ENCODE measurements at regions not wholly inside any gene's neighbourhood (a gene's known extent, or its start where the extent isn't known, plus 50 kb on each side); places are given as distances from the start of the nearest gene placed in this dataset.
"Not testable (repeated sequence)": the region's sequence is repeated elsewhere in the genome, so short reads cannot be mapped to it uniquely, and the experiment has no call there.

GRCh38 chr2:82339805-82340204 lies 2035.3 kb upstream of the LRRTM1 start:
- DNase-seq (ENCODE audit: low read depth, low spot score), result no peak
- H3K9ac ChIP-seq (ENCODE audit: insufficient read length), result no peak overlapping the region
- H3K27ac ChIP-seq, result no peak overlapping the region
- TF ChIP-seq POLR2AphosphoS5 (IDR thresholded peaks at IDR 0.05; ENCODE audit: borderline replicate concordance, low read depth, low read length) (no peak), FOXP2 (optimal IDR thresholded peaks at IDR 0.05; ENCODE audit: control extremely low read depth, extremely low read length, insufficient read depth) (no peak), EZH2 (IDR thresholded peaks at IDR 0.05) (no peak)
- H3K4me3 ChIP-seq, result no peak overlapping the region
- H3K36me3 ChIP-seq (ENCODE audit: insufficient read depth, low read length), result no peaks in the 10 kb centered on the region
- no peaks in the 10 kb centered on the region for H3K9me3 ChIP-seq (ENCODE audit: low read depth, low read length)

GRCh38 chr2:82333697-82334096 lies 2029.1 kb upstream of the LRRTM1 start:
- Histone ChIP-seq H3K9me3 (ENCODE audit: low read depth, low read length) (no peaks in the 10 kb centered on the region), H3K36me3 (ENCODE audit: insufficient read depth, low read length) (no peaks in the 10 kb centered on the region), H3K9ac (ENCODE audit: insufficient read length) (no peak overlapping the region), H3K27ac (no peak overlapping the region), H3K4me3 (no peak overlapping the region)
- no peak for TF ChIP-seq FOXP2 (optimal IDR thresholded peaks at IDR 0.05; ENCODE audit: control extremely low read depth, extremely low read length, insufficient read depth)
- no peak for TF ChIP-seq EZH2 (IDR thresholded peaks at IDR 0.05)
- TF ChIP-seq POLR2AphosphoS5 (IDR thresholded peaks at IDR 0.05; ENCODE audit: borderline replicate concordance, low read depth, low read length), result no peak
- no peak for DNase-seq (ENCODE audit: low read depth, low spot score)

- Histone ChIP-seq H3K36me3 (ENCODE audit: insufficient read depth, low read length) (no peaks in the 10 kb centered on the region), H3K9me3 (ENCODE audit: low read depth, low read length) (no peaks in the 10 kb centered on the region), H3K4me3 (no peak overlapping the region), H3K27ac (no peak overlapping the region), H3K9ac (ENCODE audit: insufficient read length) (no peak overlapping the region)
- no peak for DNase-seq (ENCODE audit: low read depth, low spot score)
- TF ChIP-seq POLR2AphosphoS5 (IDR thresholded peaks at IDR 0.05; ENCODE audit: borderline replicate concordance, low read depth, low read length) (no peak), EZH2 (IDR thresholded peaks at IDR 0.05) (no peak), FOXP2 (optimal IDR thresholded peaks at IDR 0.05; ENCODE audit: control extremely low read depth, extremely low read length, insufficient read depth) (no peak)
Measured at GRCh38 chr2:82330155-82330554, 2025.6 kb upstream of the LRRTM1 start.

- not testable (repeated sequence) for H3K4me3 ChIP-seq; H3K9me3 ChIP-seq (ENCODE audit: low read depth, low read length); H3K36me3 ChIP-seq (ENCODE audit: insufficient read depth, low read length); H3K9ac ChIP-seq (ENCODE audit: insufficient read length); DNase-seq (ENCODE audit: low read depth, low spot score); H3K27ac ChIP-seq
Measured at GRCh38 chr2:82326180-82326767, 2021.7 kb upstream of the LRRTM1 start.

GRCh38 chr2:82320296-82320695 lies 2015.7 kb upstream of the LRRTM1 start:
- TF ChIP-seq EZH2 (IDR thresholded peaks at IDR 0.05), result no peak
- no peak for TF ChIP-seq FOXP2 (optimal IDR thresholded peaks at IDR 0.05; ENCODE audit: control extremely low read depth, extremely low read length, insufficient read depth)
- no peak for TF ChIP-seq POLR2AphosphoS5 (IDR thresholded peaks at IDR 0.05; ENCODE audit: borderline replicate concordance, low read depth, low read length)
- Histone ChIP-seq H3K9ac (ENCODE audit: insufficient read length) (no peak overlapping the region), H3K4me3 (no peak overlapping the region), H3K9me3 (ENCODE audit: low read depth, low read length) (no peaks in the 10 kb centered on the region), H3K36me3 (ENCODE audit: insufficient read depth, low read length) (no peaks in the 10 kb centered on the region), H3K27ac (no peak overlapping the region)
- DNase-seq (ENCODE audit: low read depth, low spot score), result no peak

- no peaks in the 10 kb centered on the region for H3K36me3 ChIP-seq (ENCODE audit: insufficient read depth, low read length)
- H3K9ac ChIP-seq (ENCODE audit: insufficient read length), result no peak overlapping the region
- H3K4me3 ChIP-seq, result no peak overlapping the region
- DNase-seq (ENCODE audit: low read depth, low spot score), result no peak
- H3K27ac ChIP-seq, result no peak overlapping the region
- TF ChIP-seq POLR2AphosphoS5 (IDR thresholded peaks at IDR 0.05; ENCODE audit: borderline replicate concordance, low read depth, low read length) (no peak), FOXP2 (optimal IDR thresholded peaks at IDR 0.05; ENCODE audit: control extremely low read depth, extremely low read length, insufficient read depth) (no peak), EZH2 (IDR thresholded peaks at IDR 0.05) (no peak)
- H3K9me3 ChIP-seq (ENCODE audit: low read depth, low read length), result no peaks in the 10 kb centered on the region
Measured at GRCh38 chr2:82317012-82317411, 2012.5 kb upstream of the LRRTM1 start.

- Histone ChIP-seq H3K4me3 (no peak overlapping the region), H3K9me3 (ENCODE audit: low read depth, low read length) (no peaks in the 10 kb centered on the region), H3K9ac (ENCODE audit: insufficient read length) (no peak overlapping the region), H3K36me3 (ENCODE audit: insufficient read depth, low read length) (no peaks in the 10 kb centered on the region), H3K27ac (no peak overlapping the region)
- no peak for TF ChIP-seq FOXP2 (optimal IDR thresholded peaks at IDR 0.05; ENCODE audit: control extremely low read depth, extremely low read length, insufficient read depth)
- no peak for DNase-seq (ENCODE audit: low read depth, low spot score)
Measured at GRCh38 chr2:82316586-82316985, 2012.0 kb upstream of the LRRTM1 start.

- no peaks in the 10 kb centered on the region for H3K9me3 ChIP-seq (ENCODE audit: low read depth, low read length)
- DNase-seq (ENCODE audit: low read depth, low spot score), result no peak
- H3K9ac ChIP-seq (ENCODE audit: insufficient read length), result no peak overlapping the region
- H3K36me3 ChIP-seq (ENCODE audit: insufficient read depth, low read length), result no peaks in the 10 kb centered on the region
- no peak overlapping the region for H3K4me3 ChIP-seq
- no peak overlapping the region for H3K27ac ChIP-seq
- TF ChIP-seq FOXP2 (optimal IDR thresholded peaks at IDR 0.05; ENCODE audit: control extremely low read depth, extremely low read length, insufficient read depth) (no peak), EZH2 (IDR thresholded peaks at IDR 0.05) (no peak), POLR2AphosphoS5 (IDR thresholded peaks at IDR 0.05; ENCODE audit: borderline replicate concordance, low read depth, low read length) (no peak)
Measured at GRCh38 chr2:82314836-82315472, 2010.4 kb upstream of the LRRTM1 start.

- Histone ChIP-seq H3K36me3 (ENCODE audit: insufficient read depth, low read length) (no peaks in the 10 kb centered on the region), H3K9ac (ENCODE audit: insufficient read length) (no peak overlapping the region), H3K4me3 (no peak overlapping the region), H3K27ac (no peak overlapping the region), H3K9me3 (ENCODE audit: low read depth, low read length) (no peaks in the 10 kb centered on the region)
- TF ChIP-seq POLR2AphosphoS5 (IDR thresholded peaks at IDR 0.05; ENCODE audit: borderline replicate concordance, low read depth, low read length), result no peak
- TF ChIP-seq FOXP2 (optimal IDR thresholded peaks at IDR 0.05; ENCODE audit: control extremely low read depth, extremely low read length, insufficient read depth), result no peak
- no peak for TF ChIP-seq EZH2 (IDR thresholded peaks at IDR 0.05)
- no peak for DNase-seq (ENCODE audit: low read depth, low spot score)
Measured at GRCh38 chr2:82307511-82307910, 2003.0 kb upstream of the LRRTM1 start.

Measured in SK-N-MC (cell line).